ENCODE measurements at regions not wholly inside any gene's neighbourhood (a gene's known extent, or its start where the extent isn't known, plus 50 kb on each side); places are given as distances from the start of the nearest gene placed in this dataset.

DNA sequence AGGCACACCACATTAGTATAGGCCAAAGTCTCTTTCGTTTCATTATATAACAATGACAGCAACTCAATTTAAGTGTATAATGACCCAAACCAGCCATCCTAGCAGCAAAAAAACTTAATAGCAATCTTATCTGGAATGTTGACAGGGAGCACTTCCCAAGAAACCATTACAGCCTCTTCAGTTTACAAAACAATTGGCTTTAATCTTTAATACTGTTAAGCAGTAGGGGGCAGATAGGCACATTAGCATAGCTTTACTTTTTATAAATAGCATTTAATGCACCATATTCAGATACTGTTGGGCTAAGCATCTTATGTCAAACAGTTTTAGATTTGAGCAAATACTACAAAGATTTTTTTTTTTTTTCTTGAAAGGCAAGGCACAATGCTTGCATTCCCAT is 193.3 kb upstream of the MAP3K7 start (continued):
- TF ChIP-seq, protein P1, sequence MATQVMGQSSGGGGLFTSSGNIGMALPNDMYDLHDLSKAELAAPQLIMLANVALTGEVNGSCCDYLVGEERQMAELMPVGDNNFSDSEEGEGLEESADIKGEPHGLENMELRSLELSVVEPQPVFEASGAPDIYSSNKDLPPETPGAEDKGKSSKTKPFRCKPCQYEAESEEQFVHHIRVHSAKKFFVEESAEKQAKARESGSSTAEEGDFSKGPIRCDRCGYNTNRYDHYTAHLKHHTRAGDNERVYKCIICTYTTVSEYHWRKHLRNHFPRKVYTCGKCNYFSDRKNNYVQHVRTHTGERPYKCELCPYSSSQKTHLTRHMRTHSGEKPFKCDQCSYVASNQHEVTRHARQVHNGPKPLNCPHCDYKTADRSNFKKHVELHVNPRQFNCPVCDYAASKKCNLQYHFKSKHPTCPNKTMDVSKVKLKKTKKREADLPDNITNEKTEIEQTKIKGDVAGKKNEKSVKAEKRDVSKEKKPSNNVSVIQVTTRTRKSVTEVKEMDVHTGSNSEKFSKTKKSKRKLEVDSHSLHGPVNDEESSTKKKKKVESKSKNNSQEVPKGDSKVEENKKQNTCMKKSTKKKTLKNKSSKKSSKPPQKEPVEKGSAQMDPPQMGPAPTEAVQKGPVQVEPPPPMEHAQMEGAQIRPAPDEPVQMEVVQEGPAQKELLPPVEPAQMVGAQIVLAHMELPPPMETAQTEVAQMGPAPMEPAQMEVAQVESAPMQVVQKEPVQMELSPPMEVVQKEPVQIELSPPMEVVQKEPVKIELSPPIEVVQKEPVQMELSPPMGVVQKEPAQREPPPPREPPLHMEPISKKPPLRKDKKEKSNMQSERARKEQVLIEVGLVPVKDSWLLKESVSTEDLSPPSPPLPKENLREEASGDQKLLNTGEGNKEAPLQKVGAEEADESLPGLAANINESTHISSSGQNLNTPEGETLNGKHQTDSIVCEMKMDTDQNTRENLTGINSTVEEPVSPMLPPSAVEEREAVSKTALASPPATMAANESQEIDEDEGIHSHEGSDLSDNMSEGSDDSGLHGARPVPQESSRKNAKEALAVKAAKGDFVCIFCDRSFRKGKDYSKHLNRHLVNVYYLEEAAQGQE (IDR thresholded peaks at IDR 0.05): no peak

- CTCF ChIA-PET: no interaction called here
- 19% methylated on average over 5 of the region's 5 CpGs for WGBS (ENCODE audit: missing lambda C conversion rate)
These were observed 191.7 kb upstream of the MAP3K7 start for GRCh38 chr6:90778417-90779203.

DNA sequence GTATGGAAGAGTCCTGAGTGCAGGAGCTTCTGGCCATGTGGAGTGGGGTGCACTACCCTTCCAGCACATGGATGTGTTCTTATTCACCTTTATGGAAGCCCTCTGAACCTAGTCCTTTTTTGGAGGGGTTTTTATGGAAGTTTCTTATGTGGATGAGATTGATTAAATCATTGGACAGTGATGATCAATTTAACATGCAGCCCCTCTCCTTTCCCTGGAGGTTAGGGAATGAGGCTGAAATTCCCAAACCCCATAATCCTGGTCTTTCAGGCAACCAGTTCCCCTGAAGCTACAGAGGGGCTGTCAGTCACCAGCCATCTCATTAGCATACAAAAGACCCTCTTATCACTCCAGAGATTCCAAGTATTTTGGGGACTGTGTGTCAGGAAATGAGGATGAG is 183.9 kb upstream of the MAP3K7 start:
- POLR2A ChIA-PET: no interaction called here
- H3K4me3 ChIP-seq: no peak overlapping the region
- H3K4me1 ChIP-seq: no peaks in the 10 kb centered on the region
- CTCF ChIA-PET: no interaction called here
- TF ChIP-seq USF2 (IDR thresholded peaks at IDR 0.05): no peak
- TF ChIP-seq HEYL (CRISPR knock-in tag; IDR thresholded peaks at IDR 0.05): no peak
- no peak for TF ChIP-seq RAD21 (conservative IDR thresholded peaks at IDR 0.05 in 1 of 2, IDR thresholded peaks at IDR 0.05 in 1 of 2)
- no peak for TF ChIP-seq TFCP2L1 (CRISPR knock-in tag; IDR thresholded peaks at IDR 0.05)
- no peak for TF ChIP-seq FOSB (CRISPR knock-in tag; IDR thresholded peaks at IDR 0.05)
- TF ChIP-seq ZC3H11A (IDR thresholded peaks at IDR 0.05): no peak
- TF ChIP-seq ZFP36 (IDR thresholded peaks at IDR 0.05; ENCODE audit: borderline replicate concordance, partially characterized antibody): no peak
- no peak for TF ChIP-seq ATOH8 (CRISPR knock-in tag; IDR thresholded peaks at IDR 0.05; ENCODE audit: low read depth)
- TF ChIP-seq, protein P2, sequence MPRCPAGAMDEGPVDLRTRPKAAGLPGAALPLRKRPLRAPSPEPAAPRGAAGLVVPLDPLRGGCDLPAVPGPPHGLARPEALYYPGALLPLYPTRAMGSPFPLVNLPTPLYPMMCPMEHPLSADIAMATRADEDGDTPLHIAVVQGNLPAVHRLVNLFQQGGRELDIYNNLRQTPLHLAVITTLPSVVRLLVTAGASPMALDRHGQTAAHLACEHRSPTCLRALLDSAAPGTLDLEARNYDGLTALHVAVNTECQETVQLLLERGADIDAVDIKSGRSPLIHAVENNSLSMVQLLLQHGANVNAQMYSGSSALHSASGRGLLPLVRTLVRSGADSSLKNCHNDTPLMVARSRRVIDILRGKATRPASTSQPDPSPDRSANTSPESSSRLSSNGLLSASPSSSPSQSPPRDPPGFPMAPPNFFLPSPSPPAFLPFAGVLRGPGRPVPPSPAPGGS (IDR thresholded peaks at IDR 0.05): no peak
- TF ChIP-seq HMGXB4 (CRISPR knock-in tag; IDR thresholded peaks at IDR 0.05; ENCODE audit: borderline replicate concordance): no peak
- no peaks in the 10 kb centered on the region for H3K9me3 ChIP-seq
- no peak for ATAC-seq
- H3K27ac ChIP-seq: no peak overlapping the region
- no peak overlapping the region for H3K4me2 ChIP-seq
- DNase-seq (ENCODE audit: low read depth in 1 of 2, low spot score in 1 of 2): no peak
- FAIRE-seq: no peak

More at GRCh38 chr6:90778417-90779203, 191.7 kb upstream of the MAP3K7 start:
- TF ChIP-seq ZFP36 (IDR thresholded peaks at IDR 0.05; ENCODE audit: borderline replicate concordance, partially characterized antibody) (no peak), USF2 (IDR thresholded peaks at IDR 0.05) (no peak), MAFK (IDR thresholded peaks at IDR 0.05; ENCODE audit: partially characterized antibody) (peak; percentile 40), TP53 (CRISPR knock-in tag; IDR thresholded peaks at IDR 0.05) (no peak), ESRRA (IDR thresholded peaks at IDR 0.05; ENCODE audit: borderline replicate concordance, low read length) (no peak)
- Histone ChIP-seq H3K9me3 (no peaks in the 10 kb centered on the region), H3K27ac (no peak overlapping the region), H3K4me2 (no peak overlapping the region), H3K4me1 (no peaks in the 10 kb centered on the region), H3K4me3 (no peak overlapping the region)
- POLR2A ChIA-PET: no interaction called here
- DNase-seq (ENCODE audit: low read depth in 1 of 2, low spot score in 1 of 2) (no peak), FAIRE-seq (no peak), ATAC-seq (no peak)
